Muscle of back (tissue), 3 donors: ENCODE measurements at regions not wholly inside any gene's neighbourhood (a gene's known extent, or its start where the extent isn't known, plus 50 kb on each side); places are given as distances from the start of the nearest gene placed in this dataset.
"Not testable (repeated sequence)": the region's sequence is repeated elsewhere in the genome, so short reads cannot be mapped to it uniquely, and the experiment has no call there.

Experiments
- DNase-seq, 3 donors: peaks; one replicate each; pipeline versions ENCODE4 v3.0.0 to v3.0.0-alpha.2; 2013

GRCh38 chr13:104571161-104571892 is 1505.1 kb upstream of the SLC10A2 start:
- peak; percentile 74 to 86 (median 80) for DNase-seq

- DNase-seq: no peak
These were observed 1500.9 kb upstream of the SLC10A2 start for GRCh38 chr13:104567114-104567513.

- no peak for DNase-seq
These were observed 1499.7 kb upstream of the SLC10A2 start for GRCh38 chr13:104565888-104566287.

GRCh38 chr13:104553896-104554295 is 1487.7 kb upstream of the SLC10A2 start:
- DNase-seq: no peak

- peak in 2 of 3 donors; percentile 25 to 31 for DNase-seq
These were observed 1487.0 kb upstream of the SLC10A2 start for GRCh38 chr13:104553186-104553585.

GRCh38 chr13:104534847-104535246 is 1468.6 kb upstream of the SLC10A2 start:
- no peak for DNase-seq

GRCh38 chr13:104532132-104532531 is 1465.9 kb upstream of the SLC10A2 start:
- no peak for DNase-seq

- no peak for DNase-seq
These were observed 1464.5 kb upstream of the SLC10A2 start for GRCh38 chr13:104530741-104531140.

GRCh38 chr13:104526561-104526960 is 1460.3 kb upstream of the SLC10A2 start:
- peak in 1 of 3 donors; percentile 11 for DNase-seq

GRCh38 chr13:104525467-104525866 is 1459.2 kb upstream of the SLC10A2 start:
- peak in 1 of 3 donors; percentile 23 for DNase-seq

- no peak for DNase-seq
These were observed 1456.2 kb upstream of the SLC10A2 start for GRCh38 chr13:104522235-104523072.

GRCh38 chr13:104510422-104510821 is 1444.2 kb upstream of the SLC10A2 start:
- DNase-seq: no peak

GRCh38 chr13:104493502-104493901 is 1427.3 kb upstream of the SLC10A2 start:
- DNase-seq: not testable (repeated sequence)

GRCh38 chr13:104491916-104492315 is 1425.7 kb upstream of the SLC10A2 start:
- no peak for DNase-seq

GRCh38 chr13:104487006-104487405 is 1420.8 kb upstream of the SLC10A2 start:
- DNase-seq: peak in 1 of 3 donors; percentile 14

GRCh38 chr13:104485571-104485970 is 1419.4 kb upstream of the SLC10A2 start:
- no peak for DNase-seq

- DNase-seq: no peak
These were observed 1417.4 kb upstream of the SLC10A2 start for GRCh38 chr13:104483631-104484030.

GRCh38 chr13:104477261-104477660 is 1411.0 kb upstream of the SLC10A2 start:
- peak in 1 of 3 donors; percentile 10 for DNase-seq

- DNase-seq: no peak
These were observed 1407.7 kb upstream of the SLC10A2 start for GRCh38 chr13:104473936-104474335.

GRCh38 chr13:104466016-104466415 is 1399.8 kb upstream of the SLC10A2 start:
- no peak for DNase-seq

- DNase-seq: no peak
These were observed 1394.8 kb upstream of the SLC10A2 start for GRCh38 chr13:104461049-104461448.

GRCh38 chr13:104460554-104460953 is 1394.3 kb upstream of the SLC10A2 start:
- no peak for DNase-seq

GRCh38 chr13:104450006-104450405 is 1383.8 kb upstream of the SLC10A2 start:
- no peak for DNase-seq
